HG03354 (cell line): ENCODE measurements at regions not wholly inside any gene's neighbourhood (a gene's known extent, or its start where the extent isn't known, plus 50 kb on each side); places are given as distances from the start of the nearest gene placed in this dataset.

Source experiments
- ATAC-seq: cut with Tn5 transposase; IDR thresholded peaks from one replicate; pipeline ENCODE4 v1.9.1; 2021; ENCODE audit warnings: mild to moderate bottlenecking; ENCODE audit not compliant: unreplicated experiment, poor library complexity, severe bottlenecking

GRCh38 chr22:48179571-48180546, 1417.4 kb downstream of the TBC1D22A start:
- no peak for ATAC-seq

GRCh38 chr22:48178536-48178935, 1416.1 kb downstream of the TBC1D22A start:
- no peak for ATAC-seq

- ATAC-seq, result no peak
These were observed 1415.2 kb downstream of the TBC1D22A start for GRCh38 chr22:48177631-48178030.

- no peak for ATAC-seq
These were observed 1413.3 kb downstream of the TBC1D22A start for GRCh38 chr22:48175721-48176120.

GRCh38 chr22:48173773-48174160, 1411.3 kb downstream of the TBC1D22A start:
- no peak for ATAC-seq

- no peak for ATAC-seq
These were observed 1410.8 kb downstream of the TBC1D22A start for GRCh38 chr22:48173061-48173772.

- ATAC-seq, result no peak
These were observed 1408.8 kb downstream of the TBC1D22A start for GRCh38 chr22:48171271-48171691.

- ATAC-seq, result no peak
These were observed 1406.8 kb downstream of the TBC1D22A start for GRCh38 chr22:48169227-48169626.

- ATAC-seq, result no peak
These were observed 1404.8 kb downstream of the TBC1D22A start for GRCh38 chr22:48167238-48167637.

- no peak for ATAC-seq
These were observed 1398.8 kb downstream of the TBC1D22A start for GRCh38 chr22:48161298-48161697.

GRCh38 chr22:48157676-48158075, 1395.2 kb downstream of the TBC1D22A start:
- ATAC-seq, result no peak

GRCh38 chr22:48156603-48157355, 1394.3 kb downstream of the TBC1D22A start:
- no peak for ATAC-seq

GRCh38 chr22:48155446-48155845, 1393.0 kb downstream of the TBC1D22A start:
- no peak for ATAC-seq

GRCh38 chr22:48154943-48155240, 1392.4 kb downstream of the TBC1D22A start:
- ATAC-seq, result no peak

GRCh38 chr22:48154169-48154942, 1391.9 kb downstream of the TBC1D22A start:
- no peak for ATAC-seq

- no peak for ATAC-seq
These were observed 1391.3 kb downstream of the TBC1D22A start for GRCh38 chr22:48153726-48154125.

- no peak for ATAC-seq
These were observed 1390.5 kb downstream of the TBC1D22A start for GRCh38 chr22:48152916-48153315.

GRCh38 chr22:48152164-48152775, 1389.8 kb downstream of the TBC1D22A start:
- no peak for ATAC-seq

- ATAC-seq, result no peak
These were observed 1389.2 kb downstream of the TBC1D22A start for GRCh38 chr22:48151641-48152040.
